SU-DHL-6 (cell line): ENCODE measurements at regions not wholly inside any gene's neighbourhood (a gene's known extent, or its start where the extent isn't known, plus 50 kb on each side); places are given as distances from the start of the nearest gene placed in this dataset.

Source experiments
- H2AFZ ChIP-seq: fragments of 200-600 bp; sonication (generic); 2 replicates; pipeline ENCODE4 v1.6.1; 2014; ENCODE audit warnings: low read depth, mild to moderate bottlenecking, moderate library complexity, mixed read lengths, antibody characterized with exemption, low read length; ENCODE audit not compliant: severe bottlenecking
- H3F3A ChIP-seq: fragments of 200-600 bp; shearing (Covaris generic); 2 replicates; pipeline ENCODE4 v1.6.0; 2016; ENCODE audit warnings: antibody characterized with exemption, mild to moderate bottlenecking; ENCODE audit not compliant: insufficient read depth
- H3K27ac ChIP-seq: fragments of 200-600 bp; sonication (generic); 2 replicates; pipeline ENCODE4 v1.5.1; 2016; ENCODE audit warnings: low read depth, mild to moderate bottlenecking, low read length, moderate library complexity, mixed read lengths
- H3K27me3 ChIP-seq: fragments of 200-600 bp; sonication (generic), shearing (Covaris generic); 2 replicates; pipeline ENCODE4 v1.6.0; 2014; ENCODE audit warnings: mild to moderate bottlenecking, low read length
- H3K36me3 ChIP-seq: fragments of 200-600 bp; sonication (generic); 2 replicates; pipeline ENCODE4 v1.6.1; 2014; ENCODE audit warnings: mild to moderate bottlenecking, low read length, mixed read lengths
- H3K4me2 ChIP-seq: fragments of 300-600, 200-600 bp; shearing (Covaris generic), sonication (generic); 2 replicates; pipeline ENCODE4 v1.6.0; 2014; ENCODE audit warnings: low read length, low read depth, mild to moderate bottlenecking; ENCODE audit not compliant: poor library complexity, severe bottlenecking
- H3K4me3 ChIP-seq: fragments of 200-600 bp; sonication (generic); 2 replicates; pipeline ENCODE4 v1.5.1; 2014; ENCODE audit warnings: antibody characterized with exemption, low read length, mild to moderate bottlenecking, mixed read lengths; ENCODE audit not compliant: insufficient read depth, poor library complexity, severe bottlenecking
- H3K79me2 ChIP-seq: fragments of 200-600 bp; sonication (generic); 2 replicates; pipeline ENCODE4 v1.6.1; 2014; ENCODE audit warnings: mild to moderate bottlenecking, low read length, moderate library complexity; ENCODE audit not compliant: insufficient read depth
- H3K9ac ChIP-seq: fragments of 200-600 bp; sonication (generic); 2 replicates; pipeline ENCODE4 v1.7.0; 2014; ENCODE audit warnings: mild to moderate bottlenecking, low read length
- H3K9me2 ChIP-seq: fragments of 200-600 bp; sonication (generic); replicated peaks from 2 replicates; pipeline ENCODE4 v1.6.1; 2014; ENCODE audit warnings: low read length; ENCODE audit not compliant: insufficient read depth
- H3K9me3 ChIP-seq: fragments of 200-600 bp; sonication (generic); 2 replicates; pipeline ENCODE4 v1.6.1; 2014; ENCODE audit warnings: low read length, mixed read lengths; ENCODE audit not compliant: insufficient read depth
- H4K20me1 ChIP-seq: fragments of 200-600 bp; sonication (generic); 2 replicates; pipeline ENCODE4 v1.6.1; 2014; ENCODE audit warnings: low read depth, mild to moderate bottlenecking, antibody characterized with exemption, low read length, moderate library complexity, mixed read lengths
- EZH2phosphoT487 ChIP-seq: fragments of 200-600 bp; sonication (generic), shearing (Covaris generic); conservative IDR thresholded peaks from 2 replicates; pipeline ENCODE4 v1.6.1; 2018; ENCODE audit warnings: mild to moderate bottlenecking, antibody characterized with exemption, low read length, moderate library complexity, mixed read lengths
- TF ChIP-seq, protein P1 (sequence below): fragments of 200-600 bp; sonication (generic); IDR thresholded peaks from one replicate; pipeline ENCODE4 v1.5.1; 2017; ENCODE audit warnings: antibody characterized with exemption, mild to moderate bottlenecking, low read length, moderate library complexity; ENCODE audit not compliant: insufficient read depth, poor library complexity, severe bottlenecking

- H2AFZ ChIP-seq = no peak overlapping the region
- no peaks in the 10 kb centered on the region for H3K27me3 ChIP-seq
- no peaks in the 10 kb centered on the region; the same call in 1 of the 2 replicates for H3K9me2 ChIP-seq
- no peak overlapping the region for H3K4me3 ChIP-seq
- no peaks in the 10 kb centered on the region for H3F3A ChIP-seq
- no peak overlapping the region for H3K9ac ChIP-seq
- no peak for TF ChIP-seq EZH2phosphoT487
- TF ChIP-seq, protein P1, sequence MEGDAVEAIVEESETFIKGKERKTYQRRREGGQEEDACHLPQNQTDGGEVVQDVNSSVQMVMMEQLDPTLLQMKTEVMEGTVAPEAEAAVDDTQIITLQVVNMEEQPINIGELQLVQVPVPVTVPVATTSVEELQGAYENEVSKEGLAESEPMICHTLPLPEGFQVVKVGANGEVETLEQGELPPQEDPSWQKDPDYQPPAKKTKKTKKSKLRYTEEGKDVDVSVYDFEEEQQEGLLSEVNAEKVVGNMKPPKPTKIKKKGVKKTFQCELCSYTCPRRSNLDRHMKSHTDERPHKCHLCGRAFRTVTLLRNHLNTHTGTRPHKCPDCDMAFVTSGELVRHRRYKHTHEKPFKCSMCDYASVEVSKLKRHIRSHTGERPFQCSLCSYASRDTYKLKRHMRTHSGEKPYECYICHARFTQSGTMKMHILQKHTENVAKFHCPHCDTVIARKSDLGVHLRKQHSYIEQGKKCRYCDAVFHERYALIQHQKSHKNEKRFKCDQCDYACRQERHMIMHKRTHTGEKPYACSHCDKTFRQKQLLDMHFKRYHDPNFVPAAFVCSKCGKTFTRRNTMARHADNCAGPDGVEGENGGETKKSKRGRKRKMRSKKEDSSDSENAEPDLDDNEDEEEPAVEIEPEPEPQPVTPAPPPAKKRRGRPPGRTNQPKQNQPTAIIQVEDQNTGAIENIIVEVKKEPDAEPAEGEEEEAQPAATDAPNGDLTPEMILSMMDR = no peak
- no peaks in the 10 kb centered on the region for H3K9me3 ChIP-seq
- H4K20me1 ChIP-seq = no peaks in the 10 kb centered on the region
- H3K36me3 ChIP-seq = no peaks in the 10 kb centered on the region
- no peaks in the 10 kb centered on the region for H3K79me2 ChIP-seq
- no peak overlapping the region for H3K4me2 ChIP-seq
- H3K27ac ChIP-seq = no peak overlapping the region
Measured at GRCh38 chr14:44785096-44785495, 176.7 kb downstream of the KLHL28 start.

DNA sequence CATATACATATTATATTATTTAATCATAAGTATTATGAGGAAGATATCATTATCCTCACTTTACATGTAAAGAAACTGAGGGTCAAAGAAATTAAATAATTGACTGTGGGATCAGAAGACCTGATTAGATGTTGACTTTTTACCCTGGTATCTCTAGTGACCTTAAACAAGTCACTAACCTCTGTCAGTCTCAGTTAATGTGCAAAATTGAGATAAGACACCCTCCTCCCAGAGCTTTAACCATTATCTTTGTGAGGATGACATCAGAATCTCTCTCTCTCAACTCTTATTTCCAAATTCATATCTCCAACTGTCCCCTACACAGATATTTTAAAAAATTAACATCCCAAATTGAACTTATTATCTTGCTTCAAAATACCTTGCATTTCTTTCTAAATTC, 177.8 kb downstream of the KLHL28 start:
- H3K9me2 ChIP-seq = no peaks in the 10 kb centered on the region; the same call in 1 of the 2 replicates
- no peaks in the 10 kb centered on the region for H3F3A ChIP-seq
- H3K27me3 ChIP-seq = no peaks in the 10 kb centered on the region
- no peaks in the 10 kb centered on the region for H4K20me1 ChIP-seq
- no peak overlapping the region for H2AFZ ChIP-seq
- no peak overlapping the region for H3K4me3 ChIP-seq
- no peak overlapping the region for H3K9ac ChIP-seq
- H3K79me2 ChIP-seq = no peaks in the 10 kb centered on the region
- TF ChIP-seq EZH2phosphoT487 = no peak
- TF ChIP-seq, protein P1 = no peak
- no peak overlapping the region for H3K27ac ChIP-seq
- H3K4me2 ChIP-seq = no peak overlapping the region
- H3K9me3 ChIP-seq = no peaks in the 10 kb centered on the region
- H3K36me3 ChIP-seq = no peaks in the 10 kb centered on the region

DNA sequence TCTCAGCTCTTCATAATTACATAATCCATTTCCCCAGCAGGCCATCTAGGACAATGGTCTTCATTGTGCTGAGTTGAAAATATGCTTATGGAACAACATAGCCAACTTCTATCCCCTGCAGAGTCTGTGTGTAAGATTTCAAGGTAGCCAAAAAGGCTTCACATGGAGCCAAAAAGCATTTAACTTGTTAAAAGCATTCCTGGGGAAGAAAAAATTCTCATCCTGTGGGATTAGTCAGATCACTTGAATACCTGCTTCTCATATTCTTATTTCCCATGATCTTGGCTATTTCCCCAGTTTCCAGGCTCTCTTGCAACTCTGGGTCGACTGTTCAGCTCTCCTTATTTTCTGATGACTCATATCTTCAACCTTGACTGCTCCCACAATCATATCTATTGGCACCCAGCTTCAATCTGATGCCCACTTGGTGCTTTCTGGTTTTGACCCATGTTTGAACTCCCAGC, 178.9 kb downstream of the KLHL28 start:
- no peaks in the 10 kb centered on the region for H3K36me3 ChIP-seq
- H3K9me3 ChIP-seq = no peaks in the 10 kb centered on the region
- no peak overlapping the region for H3K27ac ChIP-seq
- TF ChIP-seq, protein P1 = no peak
- TF ChIP-seq EZH2phosphoT487 = no peak
- no peaks in the 10 kb centered on the region for H4K20me1 ChIP-seq
- H2AFZ ChIP-seq = no peak overlapping the region
- no peak overlapping the region for H3K4me2 ChIP-seq
- H3F3A ChIP-seq = no peaks in the 10 kb centered on the region
- H3K27me3 ChIP-seq = no peaks in the 10 kb centered on the region
- no peak overlapping the region for H3K4me3 ChIP-seq
- no peak overlapping the region for H3K9ac ChIP-seq
- H3K79me2 ChIP-seq = no peaks in the 10 kb centered on the region
- H3K9me2 ChIP-seq = no peaks in the 10 kb centered on the region; the same call in 1 of the 2 replicates
